Thyroid gland (tissue), 4 donors: ENCODE measurements at regions not wholly inside any gene's neighbourhood (a gene's known extent, or its start where the extent isn't known, plus 50 kb on each side); places are given as distances from the start of the nearest gene placed in this dataset.

Source experiments
- CTCF ChIP-seq, 6 experiments: fragments of 200-600 bp in 3 of 6; fragments of 450-650 bp in 3 of 6; sonication (generic) in 3 of 6; IDR thresholded peaks; one replicate each; pipeline ENCODE4 v1.5.1; 2016 to 2019; ENCODE audit warnings: antibody characterized with exemption in 6 of 6, mild to moderate bottlenecking in 2 of 6, inconsistent platforms in 1 of 6, moderate library complexity in 1 of 6
- POLR2A ChIP-seq, 2 donors: fragments of 450-650 bp; IDR thresholded peaks; one replicate each; pipeline ENCODE4 v1.6.1; 2017; ENCODE audit warnings: antibody characterized with exemption in 2 of 2, mild to moderate bottlenecking in 2 of 2, moderate library complexity in 1 of 2

- TF ChIP-seq POLR2A (IDR thresholded peaks at IDR 0.05) (no peak), CTCF (IDR thresholded peaks at IDR 0.05) (no peak)
These were observed 96.0 kb upstream of the NPHP3 start for GRCh38 chr3:132818251-132818650.
